Panc1 (cell line): ENCODE measurements at regions not wholly inside any gene's neighbourhood (a gene's known extent, or its start where the extent isn't known, plus 50 kb on each side); places are given as distances from the start of the nearest gene placed in this dataset.

Source experiments
- CTCF ChIP-seq: fragments of 450-650 bp; IDR thresholded peaks from 2 replicates; pipeline ENCODE4 v1.5.1; 2017; ENCODE audit warnings: mild to moderate bottlenecking
- POLR2AphosphoS5 ChIP-seq: IDR thresholded peaks from 2 replicates; pipeline ENCODE4 v1.6.1; 2012; ENCODE audit warnings: mild to moderate bottlenecking, low read depth, low read length, moderate library complexity

GRCh38 chr12:70176290-70176689, 66.9 kb upstream of the CNOT2 start:
- no peak for TF ChIP-seq CTCF
- no peak for TF ChIP-seq POLR2AphosphoS5
